Neural cell (in vitro differentiated cells): ENCODE measurements at regions not wholly inside any gene's neighbourhood (a gene's known extent, or its start where the extent isn't known, plus 50 kb on each side); places are given as distances from the start of the nearest gene placed in this dataset.

Experiments used
- EP300 ChIP-seq: fragments of 450-650 bp; conservative IDR thresholded peaks from 2 replicates; pipeline ENCODE4 v1.6.1; 2014; ENCODE audit warnings: antibody characterized with exemption, mild to moderate bottlenecking, moderate library complexity; ENCODE audit not compliant: poor library complexity, severe bottlenecking
- EZH2 ChIP-seq: fragments of 200-600, 300-800 bp; shearing (Covaris generic), sonication (generic); IDR thresholded peaks from 2 replicates; pipeline ENCODE4 v1.6.1; 2014; ENCODE audit warnings: antibody characterized with exemption, low read length, borderline replicate concordance, mild to moderate bottlenecking; ENCODE audit not compliant: insufficient read depth, poor library complexity, severe bottlenecking
- TF ChIP-seq, protein P1 (sequence below): fragments of 450-650 bp; IDR thresholded peaks from 2 replicates; pipeline ENCODE4 v1.5.1; 2014; ENCODE audit warnings: antibody characterized with exemption, mild to moderate bottlenecking, moderate library complexity; ENCODE audit not compliant: poor library complexity, severe bottlenecking

DNA sequence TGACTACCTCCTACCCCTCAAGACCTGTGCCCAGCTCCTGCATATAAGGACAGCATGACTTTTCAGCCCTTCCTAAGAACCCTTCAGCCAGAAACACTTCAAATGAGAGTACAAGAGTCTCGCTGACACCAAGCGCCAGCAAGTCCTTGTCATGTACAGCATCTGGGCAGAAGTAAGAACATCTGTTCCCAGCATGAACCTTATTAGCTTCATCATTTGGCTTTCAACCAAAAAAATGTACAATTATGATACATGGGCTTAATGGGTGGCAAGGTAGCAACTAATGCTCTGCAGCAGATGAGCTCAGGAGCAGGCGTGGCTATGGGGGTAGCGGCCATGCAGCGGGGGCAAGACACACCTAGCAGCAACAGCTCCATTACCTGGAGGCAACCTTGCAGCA, 487.6 kb downstream of the COG6 start:
- TF ChIP-seq, protein P1, sequence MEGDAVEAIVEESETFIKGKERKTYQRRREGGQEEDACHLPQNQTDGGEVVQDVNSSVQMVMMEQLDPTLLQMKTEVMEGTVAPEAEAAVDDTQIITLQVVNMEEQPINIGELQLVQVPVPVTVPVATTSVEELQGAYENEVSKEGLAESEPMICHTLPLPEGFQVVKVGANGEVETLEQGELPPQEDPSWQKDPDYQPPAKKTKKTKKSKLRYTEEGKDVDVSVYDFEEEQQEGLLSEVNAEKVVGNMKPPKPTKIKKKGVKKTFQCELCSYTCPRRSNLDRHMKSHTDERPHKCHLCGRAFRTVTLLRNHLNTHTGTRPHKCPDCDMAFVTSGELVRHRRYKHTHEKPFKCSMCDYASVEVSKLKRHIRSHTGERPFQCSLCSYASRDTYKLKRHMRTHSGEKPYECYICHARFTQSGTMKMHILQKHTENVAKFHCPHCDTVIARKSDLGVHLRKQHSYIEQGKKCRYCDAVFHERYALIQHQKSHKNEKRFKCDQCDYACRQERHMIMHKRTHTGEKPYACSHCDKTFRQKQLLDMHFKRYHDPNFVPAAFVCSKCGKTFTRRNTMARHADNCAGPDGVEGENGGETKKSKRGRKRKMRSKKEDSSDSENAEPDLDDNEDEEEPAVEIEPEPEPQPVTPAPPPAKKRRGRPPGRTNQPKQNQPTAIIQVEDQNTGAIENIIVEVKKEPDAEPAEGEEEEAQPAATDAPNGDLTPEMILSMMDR = no peak
- TF ChIP-seq EP300 = no peak
- TF ChIP-seq EZH2 = no peak
